HuH-7.5 (cell line): ENCODE measurements at regions not wholly inside any gene's neighbourhood (a gene's known extent, or its start where the extent isn't known, plus 50 kb on each side); places are given as distances from the start of the nearest gene placed in this dataset.

ENCODE experiments used
- DNase-seq: peaks from one replicate; pipeline ENCODE4 v3.0.0; 2011; ENCODE audit warnings: low spot score

- no peak for DNase-seq
Observed at GRCh38 chr22:46078241-46079092, 71.9 kb upstream of the PPARA start.

GRCh38 chr22:46079093-46079860 lies 71.0 kb upstream of the PPARA start:
- DNase-seq, result no peak

- DNase-seq, result no peak
Observed at GRCh38 chr22:46079861-46080821, 70.2 kb upstream of the PPARA start.

GRCh38 chr22:46081036-46081830 lies 69.1 kb upstream of the PPARA start:
- DNase-seq, result no peak

- no peak for DNase-seq
Observed at GRCh38 chr22:46081831-46082210, 68.5 kb upstream of the PPARA start.

- DNase-seq, result no peak
Observed at GRCh38 chr22:46082633-46083032, 67.7 kb upstream of the PPARA start.

- DNase-seq, result no peak
Observed at GRCh38 chr22:46083383-46084350, 66.7 kb upstream of the PPARA start.

- no peak for DNase-seq
Observed at GRCh38 chr22:46084376-46084775, 66.0 kb upstream of the PPARA start.

GRCh38 chr22:46084943-46085827 lies 65.1 kb upstream of the PPARA start:
- no peak for DNase-seq

- no peak for DNase-seq
Observed at GRCh38 chr22:46085828-46086576, 64.3 kb upstream of the PPARA start.

GRCh38 chr22:46086577-46087335 lies 63.6 kb upstream of the PPARA start:
- no peak for DNase-seq

- DNase-seq, result no peak
Observed at GRCh38 chr22:46087336-46087690, 63.0 kb upstream of the PPARA start.

- DNase-seq, result peak; percentile 63
Observed at GRCh38 chr22:46087816-46088277, 62.5 kb upstream of the PPARA start.

GRCh38 chr22:46088541-46089311 lies 61.6 kb upstream of the PPARA start:
- DNase-seq, result no peak

- no peak for DNase-seq
Observed at GRCh38 chr22:46089426-46090035, 60.8 kb upstream of the PPARA start.

GRCh38 chr22:46090036-46090591 lies 60.2 kb upstream of the PPARA start:
- DNase-seq, result no peak
